ENCODE measurements at regions not wholly inside any gene's neighbourhood (a gene's known extent, or its start where the extent isn't known, plus 50 kb on each side); places are given as distances from the start of the nearest gene placed in this dataset.

GRCh38 chr2:51329512-51329911 lies 297.6 kb upstream of the NRXN1 start:
- no peak for TF ChIP-seq CTCF (optimal IDR thresholded peaks at IDR 0.05 in 1 of 3, IDR thresholded peaks at IDR 0.05 in 1 of 3, conservative IDR thresholded peaks at IDR 0.05 in 1 of 3; ENCODE audit: extremely low read depth in 1 of 3, insufficient read depth in 2 of 3, low read length in 3 of 3)
- TF ChIP-seq EZH2 (IDR thresholded peaks at IDR 0.05; ENCODE audit: low read length) = no peak
